ENCODE measurements at regions not wholly inside any gene's neighbourhood (a gene's known extent, or its start where the extent isn't known, plus 50 kb on each side); places are given as distances from the start of the nearest gene placed in this dataset.
"Not testable (repeated sequence)": the region's sequence is repeated elsewhere in the genome, so short reads cannot be mapped to it uniquely, and the experiment has no call there.

GRCh38 chr21:19535356-19535755, 1131.8 kb upstream of the TMPRSS15 start:
- DNase-seq (ENCODE audit: low read depth), result no peak
- no peak overlapping the region for H3K4me3 ChIP-seq (ENCODE audit: low read length)
- no peak for TF ChIP-seq CTCF (conservative IDR thresholded peaks at IDR 0.05; ENCODE audit: low read depth, low read length)

- no peak overlapping the region for H3K4me3 ChIP-seq (ENCODE audit: low read length)
- DNase-seq (ENCODE audit: low read depth), result no peak
- no peak for TF ChIP-seq CTCF (conservative IDR thresholded peaks at IDR 0.05; ENCODE audit: low read depth, low read length)
Observed at GRCh38 chr21:19537116-19537515, 1133.5 kb upstream of the TMPRSS15 start.

GRCh38 chr21:19540287-19540686, 1136.7 kb upstream of the TMPRSS15 start:
- no peak for DNase-seq (ENCODE audit: low read depth)
- TF ChIP-seq CTCF (conservative IDR thresholded peaks at IDR 0.05; ENCODE audit: low read depth, low read length), result no peak
- H3K4me3 ChIP-seq (ENCODE audit: low read length), result no peak overlapping the region

- no peak for DNase-seq (ENCODE audit: low read depth)
- H3K4me3 ChIP-seq (ENCODE audit: low read length), result no peak overlapping the region
- TF ChIP-seq CTCF (conservative IDR thresholded peaks at IDR 0.05; ENCODE audit: low read depth, low read length), result no peak
Observed at GRCh38 chr21:19541602-19542001, 1138.0 kb upstream of the TMPRSS15 start.

GRCh38 chr21:19544493-19544892, 1140.9 kb upstream of the TMPRSS15 start:
- DNase-seq (ENCODE audit: low read depth); H3K4me3 ChIP-seq (ENCODE audit: low read length): not testable (repeated sequence)

GRCh38 chr21:19547951-19548840, 1144.6 kb upstream of the TMPRSS15 start:
- H3K4me3 ChIP-seq (ENCODE audit: low read length), result no peak overlapping the region
- TF ChIP-seq CTCF (conservative IDR thresholded peaks at IDR 0.05; ENCODE audit: low read depth, low read length), result no peak
- DNase-seq (ENCODE audit: low read depth), result peak; percentile 5

GRCh38 chr21:19553919-19554615, 1150.5 kb upstream of the TMPRSS15 start:
- no peak for TF ChIP-seq CTCF (conservative IDR thresholded peaks at IDR 0.05; ENCODE audit: low read depth, low read length)
- no peak overlapping the region for H3K4me3 ChIP-seq (ENCODE audit: low read length)
- DNase-seq (ENCODE audit: low read depth), result no peak
